IPS-20b (cell line): ENCODE measurements at regions not wholly inside any gene's neighbourhood (a gene's known extent, or its start where the extent isn't known, plus 50 kb on each side); places are given as distances from the start of the nearest gene placed in this dataset.

ENCODE experiments used
- H3K27ac ChIP-seq: one replicate; pipeline ENCODE4 v1.5.1; 2013; ENCODE audit warnings: low read length
- H3K27me3 ChIP-seq: 2 replicates; pipeline ENCODE4 v1.6.1; 2013; ENCODE audit warnings: mild to moderate bottlenecking, low read length, inconsistent platforms; ENCODE audit not compliant: insufficient read depth
- H3K36me3 ChIP-seq: 2 replicates; pipeline ENCODE4 v1.6.1; 2013; ENCODE audit warnings: low read depth, mild to moderate bottlenecking, inconsistent platforms, low read length, moderate library complexity; ENCODE audit not compliant: insufficient read depth
- H3K4me1 ChIP-seq: 2 replicates; pipeline ENCODE4 v1.6.1; 2013; ENCODE audit warnings: mild to moderate bottlenecking, control low read depth, inconsistent platforms, low read length, moderate library complexity; ENCODE audit not compliant: insufficient read depth
- H3K4me3 ChIP-seq: 2 replicates; pipeline ENCODE4 v1.5.1; 2013; ENCODE audit warnings: mild to moderate bottlenecking, low read length, inconsistent platforms
- H3K9ac ChIP-seq: 2 replicates; pipeline ENCODE4 v1.6.1; 2013; ENCODE audit warnings: low read depth, mild to moderate bottlenecking, inconsistent platforms, low read length, moderate library complexity
- H3K9me3 ChIP-seq: 2 replicates; pipeline ENCODE4 v1.6.1; 2013; ENCODE audit warnings: mild to moderate bottlenecking, low read depth, low read length, inconsistent platforms; ENCODE audit not compliant: insufficient read depth

GRCh38 chr5:91229031-91229727 is 153.9 kb downstream of the ARRDC3 start:
- Histone ChIP-seq H3K4me3 (no peak overlapping the region), H3K36me3 (no peaks in the 10 kb centered on the region), H3K27ac (no peak overlapping the region), H3K9me3 (no peaks in the 10 kb centered on the region; the same call in 1 of the 2 replicates), H3K4me1 (no peaks in the 10 kb centered on the region), H3K9ac (no peak overlapping the region), H3K27me3 (no peaks in the 10 kb centered on the region)

- Histone ChIP-seq H3K9me3 (no peaks in the 10 kb centered on the region; the same call in 1 of the 2 replicates), H3K27ac (no peak overlapping the region), H3K27me3 (no peaks in the 10 kb centered on the region), H3K36me3 (no peaks in the 10 kb centered on the region), H3K9ac (no peak overlapping the region), H3K4me3 (no peak overlapping the region), H3K4me1 (no peaks in the 10 kb centered on the region)
These were observed 154.9 kb downstream of the ARRDC3 start for GRCh38 chr5:91228188-91228587.

- Histone ChIP-seq H3K27me3 (no peaks in the 10 kb centered on the region), H3K36me3 (no peaks in the 10 kb centered on the region), H3K27ac (no peak overlapping the region), H3K9ac (no peak overlapping the region), H3K9me3 (no peaks in the 10 kb centered on the region; the same call in 1 of the 2 replicates), H3K4me3 (no peak overlapping the region), H3K4me1 (no peaks in the 10 kb centered on the region)
These were observed 157.1 kb downstream of the ARRDC3 start for GRCh38 chr5:91225848-91226686.

GRCh38 chr5:91224969-91225368 is 158.1 kb downstream of the ARRDC3 start:
- H3K9ac ChIP-seq: no peak overlapping the region
- H3K9me3 ChIP-seq: no peaks in the 10 kb centered on the region
- H3K36me3 ChIP-seq: no peaks in the 10 kb centered on the region
- no peak overlapping the region for H3K4me3 ChIP-seq
- H3K4me1 ChIP-seq: no peaks in the 10 kb centered on the region
- no peaks in the 10 kb centered on the region for H3K27me3 ChIP-seq
- no peak overlapping the region for H3K27ac ChIP-seq

- Histone ChIP-seq H3K27me3 (no peaks in the 10 kb centered on the region), H3K9me3 (no peaks in the 10 kb centered on the region), H3K27ac (no peak overlapping the region), H3K9ac (no peak overlapping the region), H3K4me1 (no peaks in the 10 kb centered on the region), H3K4me3 (no peak overlapping the region), H3K36me3 (no peaks in the 10 kb centered on the region)
These were observed 158.7 kb downstream of the ARRDC3 start for GRCh38 chr5:91224456-91224855.

GRCh38 chr5:91223886-91224285 is 159.2 kb downstream of the ARRDC3 start:
- H3K4me1 ChIP-seq: no peaks in the 10 kb centered on the region
- no peaks in the 10 kb centered on the region for H3K9me3 ChIP-seq
- no peaks in the 10 kb centered on the region for H3K36me3 ChIP-seq
- H3K27ac ChIP-seq: no peak overlapping the region
- H3K4me3 ChIP-seq: no peak overlapping the region
- no peaks in the 10 kb centered on the region for H3K27me3 ChIP-seq
- H3K9ac ChIP-seq: no peak overlapping the region

- no peaks in the 10 kb centered on the region for H3K36me3 ChIP-seq
- H3K27ac ChIP-seq: no peak overlapping the region
- no peak overlapping the region for H3K9ac ChIP-seq
- H3K4me3 ChIP-seq: no peak overlapping the region
- H3K4me1 ChIP-seq: no peaks in the 10 kb centered on the region
- H3K27me3 ChIP-seq: no peaks in the 10 kb centered on the region
- no peaks in the 10 kb centered on the region for H3K9me3 ChIP-seq
These were observed 160.6 kb downstream of the ARRDC3 start for GRCh38 chr5:91222482-91222881.

- no peaks in the 10 kb centered on the region for H3K4me1 ChIP-seq
- no peak overlapping the region for H3K9ac ChIP-seq
- no peaks in the 10 kb centered on the region for H3K9me3 ChIP-seq
- no peaks in the 10 kb centered on the region for H3K36me3 ChIP-seq
- H3K27ac ChIP-seq: no peak overlapping the region
- no peak overlapping the region for H3K4me3 ChIP-seq
- no peaks in the 10 kb centered on the region for H3K27me3 ChIP-seq
These were observed 161.2 kb downstream of the ARRDC3 start for GRCh38 chr5:91221917-91222316.

GRCh38 chr5:91219803-91220371 is 163.2 kb downstream of the ARRDC3 start:
- Histone ChIP-seq H3K36me3 (no peaks in the 10 kb centered on the region), H3K27me3 (no peaks in the 10 kb centered on the region), H3K4me3 (no peak overlapping the region), H3K9me3 (no peaks in the 10 kb centered on the region), H3K4me1 (no peaks in the 10 kb centered on the region), H3K9ac (no peak overlapping the region), H3K27ac (no peak overlapping the region)

- Histone ChIP-seq H3K4me3 (no peak overlapping the region), H3K4me1 (no peaks in the 10 kb centered on the region), H3K36me3 (no peaks in the 10 kb centered on the region), H3K27me3 (no peaks in the 10 kb centered on the region), H3K27ac (no peak overlapping the region), H3K9ac (no peak overlapping the region), H3K9me3 (no peaks in the 10 kb centered on the region)
These were observed 163.9 kb downstream of the ARRDC3 start for GRCh38 chr5:91219091-91219802.

GRCh38 chr5:91217859-91218258 is 165.3 kb downstream of the ARRDC3 start:
- Histone ChIP-seq H3K36me3 (no peaks in the 10 kb centered on the region), H3K4me3 (no peak overlapping the region), H3K4me1 (no peaks in the 10 kb centered on the region), H3K27me3 (no peaks in the 10 kb centered on the region), H3K9ac (no peak overlapping the region), H3K27ac (no peak overlapping the region), H3K9me3 (no peaks in the 10 kb centered on the region)
